Neural cell (in vitro differentiated cells): ENCODE measurements at regions not wholly inside any gene's neighbourhood (a gene's known extent, or its start where the extent isn't known, plus 50 kb on each side); places are given as distances from the start of the nearest gene placed in this dataset.

Source experiments
- H2AFZ ChIP-seq: fragments of 200-600, 300-800 bp; sonication (generic), shearing (Covaris generic); 2 replicates; pipeline ENCODE4 v1.6.0; 2014; ENCODE audit warnings: low read depth, mild to moderate bottlenecking, antibody characterized with exemption, low read length, moderate library complexity
- H3F3A ChIP-seq: fragments of 200-600 bp; shearing (Covaris generic); 2 replicates; pipeline ENCODE4 v1.6.1; 2016; ENCODE audit warnings: mild to moderate bottlenecking, moderate library complexity, mixed read lengths, antibody characterized with exemption, low read length; ENCODE audit not compliant: insufficient read depth, poor library complexity, severe bottlenecking
- H3K27ac ChIP-seq: fragments of 200-600, 300-800 bp; sonication (generic), shearing (Covaris generic); 2 replicates; pipeline ENCODE4 v1.5.1; 2014; ENCODE audit warnings: mild to moderate bottlenecking, low read length, moderate library complexity
- H3K27me3 ChIP-seq: fragments of 300-800, 200-600 bp; sonication (generic), shearing (Covaris generic); 2 replicates; pipeline ENCODE4 v1.6.0; 2014; ENCODE audit warnings: mild to moderate bottlenecking, low read depth, low read length, moderate library complexity; ENCODE audit not compliant: insufficient read depth
- H3K36me3 ChIP-seq: fragments of 300-800, 200-600 bp; sonication (generic), shearing (Covaris generic); 2 replicates; pipeline ENCODE4 v1.5.1; 2014; ENCODE audit warnings: mild to moderate bottlenecking, antibody characterized with exemption, low read length, moderate library complexity; ENCODE audit not compliant: insufficient read depth
- H3K4me2 ChIP-seq: fragments of 300-800, 200-600 bp; sonication (generic), shearing (Covaris generic); 2 replicates; pipeline ENCODE4 v1.6.0; 2014; ENCODE audit warnings: mild to moderate bottlenecking, low read length
- H3K4me3 ChIP-seq: fragments of 300-800, 200-600 bp; sonication (generic), shearing (Covaris generic); 2 replicates; pipeline ENCODE4 v1.5.1; 2014; ENCODE audit warnings: mild to moderate bottlenecking, low read length, moderate library complexity
- H3K79me2 ChIP-seq: fragments of 200-600 bp; shearing (Covaris generic); replicated peaks from 2 replicates; pipeline ENCODE4 v1.6.0; 2014; ENCODE audit warnings: mild to moderate bottlenecking, low read length, moderate library complexity; ENCODE audit not compliant: insufficient read depth
- H3K9ac ChIP-seq: fragments of 300-800, 200-600 bp; sonication (generic), shearing (Covaris generic); 2 replicates; pipeline ENCODE4 v1.6.1; 2016; ENCODE audit warnings: mild to moderate bottlenecking, low read length, mixed read lengths
- H3K9me2 ChIP-seq: fragments of 200-600 bp; shearing (Covaris generic); 2 replicates; pipeline ENCODE4 v1.6.1; 2016; ENCODE audit warnings: mild to moderate bottlenecking, low read length, mixed read lengths; ENCODE audit not compliant: insufficient read depth
- H3K9me3 ChIP-seq: fragments of 200-600, 300-800 bp; sonication (generic), shearing (Covaris generic); 2 replicates; pipeline ENCODE4 v1.6.1; 2016; ENCODE audit warnings: mild to moderate bottlenecking, mixed run types, low read length, moderate library complexity, mixed read lengths
- H4K20me1 ChIP-seq: fragments of 200-600 bp; shearing (Covaris generic); 2 replicates; pipeline ENCODE4 v1.6.1; 2016; ENCODE audit warnings: mild to moderate bottlenecking, mixed run types; ENCODE audit not compliant: insufficient read depth
- EP300 ChIP-seq: fragments of 450-650 bp; conservative IDR thresholded peaks from 2 replicates; pipeline ENCODE4 v1.6.1; 2014; ENCODE audit warnings: antibody characterized with exemption, mild to moderate bottlenecking, moderate library complexity; ENCODE audit not compliant: poor library complexity, severe bottlenecking
- EZH2 ChIP-seq: fragments of 200-600, 300-800 bp; shearing (Covaris generic), sonication (generic); IDR thresholded peaks from 2 replicates; pipeline ENCODE4 v1.6.1; 2014; ENCODE audit warnings: antibody characterized with exemption, low read length, borderline replicate concordance, mild to moderate bottlenecking; ENCODE audit not compliant: insufficient read depth, poor library complexity, severe bottlenecking
- MXI1 ChIP-seq: fragments of 450-650 bp; conservative IDR thresholded peaks from 2 replicates; pipeline ENCODE4 v1.6.1; 2014; ENCODE audit warnings: antibody characterized with exemption, mild to moderate bottlenecking; ENCODE audit not compliant: poor library complexity, severe bottlenecking
- POLR2AphosphoS5 ChIP-seq: IDR thresholded peaks from 2 replicates; pipeline ENCODE4 v1.6.1; 2012
- RAD21 ChIP-seq: fragments of 450-650 bp; conservative IDR thresholded peaks from 2 replicates; pipeline ENCODE4 v1.6.1; 2014; ENCODE audit warnings: antibody characterized with exemption, mild to moderate bottlenecking, moderate library complexity
- SMC3 ChIP-seq: fragments of 450-650 bp; conservative IDR thresholded peaks from 2 replicates; pipeline ENCODE4 v1.6.1; 2014; ENCODE audit warnings: antibody characterized with exemption, mild to moderate bottlenecking, moderate library complexity; ENCODE audit not compliant: poor library complexity
- TAF1 ChIP-seq: IDR thresholded peaks from 2 replicates; pipeline ENCODE4 v1.6.1; 2012; ENCODE audit warnings: low read depth
- TF ChIP-seq, protein P1 (sequence below): fragments of 450-650 bp; IDR thresholded peaks from 2 replicates; pipeline ENCODE4 v1.5.1; 2014; ENCODE audit warnings: antibody characterized with exemption, mild to moderate bottlenecking, moderate library complexity; ENCODE audit not compliant: poor library complexity, severe bottlenecking
- TF ChIP-seq, protein P2 (sequence below): IDR thresholded peaks from 2 replicates; pipeline ENCODE4 v1.6.1; 2012; ENCODE audit warnings: borderline replicate concordance

- no peaks in the 10 kb centered on the region for H3K79me2 ChIP-seq
- TF ChIP-seq TAF1 (no peak), EZH2 (no peak), EP300 (no peak), POLR2AphosphoS5 (no peak), SMC3 (no peak), MXI1 (no peak), RAD21 (no peak)
- TF ChIP-seq, protein P1, sequence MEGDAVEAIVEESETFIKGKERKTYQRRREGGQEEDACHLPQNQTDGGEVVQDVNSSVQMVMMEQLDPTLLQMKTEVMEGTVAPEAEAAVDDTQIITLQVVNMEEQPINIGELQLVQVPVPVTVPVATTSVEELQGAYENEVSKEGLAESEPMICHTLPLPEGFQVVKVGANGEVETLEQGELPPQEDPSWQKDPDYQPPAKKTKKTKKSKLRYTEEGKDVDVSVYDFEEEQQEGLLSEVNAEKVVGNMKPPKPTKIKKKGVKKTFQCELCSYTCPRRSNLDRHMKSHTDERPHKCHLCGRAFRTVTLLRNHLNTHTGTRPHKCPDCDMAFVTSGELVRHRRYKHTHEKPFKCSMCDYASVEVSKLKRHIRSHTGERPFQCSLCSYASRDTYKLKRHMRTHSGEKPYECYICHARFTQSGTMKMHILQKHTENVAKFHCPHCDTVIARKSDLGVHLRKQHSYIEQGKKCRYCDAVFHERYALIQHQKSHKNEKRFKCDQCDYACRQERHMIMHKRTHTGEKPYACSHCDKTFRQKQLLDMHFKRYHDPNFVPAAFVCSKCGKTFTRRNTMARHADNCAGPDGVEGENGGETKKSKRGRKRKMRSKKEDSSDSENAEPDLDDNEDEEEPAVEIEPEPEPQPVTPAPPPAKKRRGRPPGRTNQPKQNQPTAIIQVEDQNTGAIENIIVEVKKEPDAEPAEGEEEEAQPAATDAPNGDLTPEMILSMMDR = no peak
- TF ChIP-seq, protein P2, sequence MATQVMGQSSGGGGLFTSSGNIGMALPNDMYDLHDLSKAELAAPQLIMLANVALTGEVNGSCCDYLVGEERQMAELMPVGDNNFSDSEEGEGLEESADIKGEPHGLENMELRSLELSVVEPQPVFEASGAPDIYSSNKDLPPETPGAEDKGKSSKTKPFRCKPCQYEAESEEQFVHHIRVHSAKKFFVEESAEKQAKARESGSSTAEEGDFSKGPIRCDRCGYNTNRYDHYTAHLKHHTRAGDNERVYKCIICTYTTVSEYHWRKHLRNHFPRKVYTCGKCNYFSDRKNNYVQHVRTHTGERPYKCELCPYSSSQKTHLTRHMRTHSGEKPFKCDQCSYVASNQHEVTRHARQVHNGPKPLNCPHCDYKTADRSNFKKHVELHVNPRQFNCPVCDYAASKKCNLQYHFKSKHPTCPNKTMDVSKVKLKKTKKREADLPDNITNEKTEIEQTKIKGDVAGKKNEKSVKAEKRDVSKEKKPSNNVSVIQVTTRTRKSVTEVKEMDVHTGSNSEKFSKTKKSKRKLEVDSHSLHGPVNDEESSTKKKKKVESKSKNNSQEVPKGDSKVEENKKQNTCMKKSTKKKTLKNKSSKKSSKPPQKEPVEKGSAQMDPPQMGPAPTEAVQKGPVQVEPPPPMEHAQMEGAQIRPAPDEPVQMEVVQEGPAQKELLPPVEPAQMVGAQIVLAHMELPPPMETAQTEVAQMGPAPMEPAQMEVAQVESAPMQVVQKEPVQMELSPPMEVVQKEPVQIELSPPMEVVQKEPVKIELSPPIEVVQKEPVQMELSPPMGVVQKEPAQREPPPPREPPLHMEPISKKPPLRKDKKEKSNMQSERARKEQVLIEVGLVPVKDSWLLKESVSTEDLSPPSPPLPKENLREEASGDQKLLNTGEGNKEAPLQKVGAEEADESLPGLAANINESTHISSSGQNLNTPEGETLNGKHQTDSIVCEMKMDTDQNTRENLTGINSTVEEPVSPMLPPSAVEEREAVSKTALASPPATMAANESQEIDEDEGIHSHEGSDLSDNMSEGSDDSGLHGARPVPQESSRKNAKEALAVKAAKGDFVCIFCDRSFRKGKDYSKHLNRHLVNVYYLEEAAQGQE = no peak
- H3F3A ChIP-seq = no peaks in the 10 kb centered on the region
- H3K9me3 ChIP-seq = no peaks in the 10 kb centered on the region
- H3K27me3 ChIP-seq = no peaks in the 10 kb centered on the region
- no peaks in the 10 kb centered on the region for H3K9me2 ChIP-seq
- H3K4me2 ChIP-seq = no peak overlapping the region
- no peaks in the 10 kb centered on the region for H4K20me1 ChIP-seq
- no peak overlapping the region for H3K4me3 ChIP-seq
- H3K36me3 ChIP-seq = no peaks in the 10 kb centered on the region
- H2AFZ ChIP-seq = no peak overlapping the region
- no peak overlapping the region for H3K27ac ChIP-seq
- H3K9ac ChIP-seq = no peak overlapping the region
These were observed 463.1 kb upstream of the DYNLRB2 start for GRCh38 chr16:80077696-80078095.

DNA sequence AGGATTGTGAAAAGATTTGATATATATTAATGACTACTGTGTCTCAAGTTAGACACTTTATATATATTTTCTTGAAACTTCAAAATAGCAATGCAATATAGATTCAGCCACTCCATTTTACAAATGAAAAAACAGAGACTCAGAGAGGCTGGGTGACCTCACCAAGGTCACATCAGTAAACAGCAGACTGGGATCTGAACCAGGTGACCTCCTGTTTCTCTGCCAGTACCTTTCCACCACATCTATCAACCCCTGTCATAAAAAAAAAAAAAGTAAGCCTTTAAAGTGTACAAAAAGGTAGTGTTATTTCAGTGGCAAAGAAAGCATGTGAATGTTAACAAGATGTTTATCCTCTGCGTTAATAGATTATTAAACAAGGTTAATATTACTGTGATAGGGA lies 466.5 kb upstream of the DYNLRB2 start:
- H3K27me3 ChIP-seq = no peaks in the 10 kb centered on the region
- no peaks in the 10 kb centered on the region for H3F3A ChIP-seq
- H3K4me2 ChIP-seq = no peak overlapping the region
- no peak overlapping the region for H3K9ac ChIP-seq
- no peak overlapping the region for H3K4me3 ChIP-seq
- TF ChIP-seq MXI1 (no peak), TAF1 (no peak), POLR2AphosphoS5 (no peak), SMC3 (no peak), EP300 (no peak), EZH2 (no peak), RAD21 (no peak)
- TF ChIP-seq, protein P2 = no peak
- TF ChIP-seq, protein P1 = no peak
- no peaks in the 10 kb centered on the region for H3K9me2 ChIP-seq
- no peaks in the 10 kb centered on the region for H3K36me3 ChIP-seq
- no peak overlapping the region for H3K27ac ChIP-seq
- H2AFZ ChIP-seq = no peak overlapping the region
- no peaks in the 10 kb centered on the region for H4K20me1 ChIP-seq
- H3K9me3 ChIP-seq = no peaks in the 10 kb centered on the region
- H3K79me2 ChIP-seq = no peaks in the 10 kb centered on the region
